T-helper 9 cell (primary cell): ENCODE measurements at regions not wholly inside any gene's neighbourhood (a gene's known extent, or its start where the extent isn't known, plus 50 kb on each side); places are given as distances from the start of the nearest gene placed in this dataset.

ENCODE experiments used
- DNase-seq: peaks from one replicate; pipeline ENCODE4 v3.0.0-alpha.2; 2020

DNA sequence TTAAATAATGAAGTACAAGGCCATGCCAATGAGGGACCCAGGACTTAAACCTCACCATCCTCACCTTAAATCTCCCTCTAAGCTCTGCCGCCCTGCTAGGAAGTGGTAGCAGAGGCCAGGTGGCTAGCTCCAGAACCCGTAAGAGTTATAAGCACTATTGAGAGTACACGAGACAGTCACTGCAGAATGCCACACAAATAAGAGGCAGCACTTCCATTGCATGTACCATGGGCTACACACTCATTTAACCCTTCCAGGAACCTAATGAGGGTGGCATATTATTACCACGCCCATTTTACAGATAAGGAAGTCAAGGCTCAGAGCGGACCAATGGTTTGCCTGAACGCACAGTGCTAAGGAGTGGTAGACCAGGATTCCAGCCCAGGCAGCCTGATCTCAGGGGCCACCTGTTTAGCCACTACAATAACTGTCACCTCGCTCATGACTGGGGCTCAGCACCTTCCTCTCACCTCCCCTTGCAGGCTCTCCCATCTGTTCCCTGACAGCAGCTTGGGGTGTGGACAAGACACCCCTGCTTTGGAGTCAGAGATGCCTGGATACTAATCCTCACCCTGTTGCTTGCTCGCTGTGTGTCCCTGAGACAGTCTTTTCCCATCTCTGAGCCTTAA is 54.8 kb upstream of the ID3 start:
- DNase-seq, result no peak

DNA sequence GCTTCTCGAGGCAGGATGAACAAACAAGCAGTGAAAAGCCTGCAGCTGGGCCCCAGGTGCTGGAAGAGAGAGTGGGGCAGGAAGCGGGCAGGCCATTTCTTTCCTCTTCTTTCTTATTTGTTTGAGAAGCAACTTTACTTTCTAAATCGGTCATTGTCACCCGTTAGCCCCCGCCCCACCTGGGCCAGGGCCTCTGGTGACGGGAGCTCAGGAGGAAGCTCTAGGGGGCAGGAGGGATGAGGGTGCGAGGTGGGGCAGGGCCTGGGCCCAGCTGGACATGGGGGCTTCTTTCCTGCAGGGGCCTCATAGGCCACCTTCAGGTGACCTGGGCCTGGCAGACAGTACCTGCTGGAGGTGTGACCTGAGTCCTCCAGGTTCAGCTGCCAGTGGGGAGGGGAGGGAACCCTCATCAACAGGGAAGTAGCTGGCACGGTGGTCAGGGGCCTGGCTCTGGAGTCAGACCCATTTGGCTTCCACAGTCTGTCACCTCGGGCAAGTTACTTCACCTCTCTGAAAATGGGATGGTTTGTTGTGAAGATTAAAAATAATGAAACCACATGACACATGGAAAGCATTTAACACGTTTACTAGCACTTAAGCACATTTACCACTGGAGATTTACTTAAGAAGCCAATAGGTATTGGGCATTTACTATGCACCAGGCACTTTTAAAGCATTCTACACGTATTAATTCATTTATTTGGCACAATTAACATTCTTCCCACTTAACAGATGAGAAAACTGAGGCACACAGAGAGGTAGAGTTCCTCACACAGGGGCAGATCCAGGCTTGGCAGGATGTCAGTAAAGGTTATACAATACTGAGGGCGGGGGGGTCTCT is 54.1 kb upstream of the ID3 start:
- no peak for DNase-seq

DNA sequence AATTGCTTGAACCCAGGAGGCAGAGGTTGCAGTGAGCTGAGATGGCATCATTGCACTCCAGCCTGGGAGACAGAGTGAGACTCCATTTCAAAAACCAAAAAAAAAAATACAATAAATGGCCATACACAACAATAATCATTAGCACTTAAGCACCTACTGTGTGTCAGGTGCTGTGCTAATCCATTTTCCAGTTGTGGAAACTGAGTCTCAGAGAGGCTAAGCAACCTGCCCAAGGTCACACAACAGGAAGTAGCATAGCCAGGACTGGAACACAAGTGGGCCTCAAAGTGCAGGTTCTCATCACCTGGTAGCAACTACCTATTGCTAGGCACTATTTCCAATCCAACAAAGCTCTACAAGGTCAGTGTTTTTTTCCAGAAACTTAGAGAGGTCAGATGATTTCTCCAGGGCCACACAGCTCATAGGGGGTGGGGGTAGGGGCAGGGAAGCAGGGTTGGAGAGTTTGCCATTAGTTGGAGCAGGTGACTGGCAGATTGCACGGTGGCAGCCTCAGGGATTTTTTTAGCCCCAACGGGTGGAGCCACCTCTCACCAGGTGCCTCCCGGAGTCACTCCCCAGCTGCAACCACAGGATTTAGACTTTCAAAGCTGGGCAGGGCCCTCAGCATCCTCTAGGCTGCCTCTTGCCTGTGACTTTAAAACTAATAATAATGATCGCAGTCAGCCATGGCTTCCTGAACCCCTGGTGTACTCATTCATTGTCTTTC is 52.5 kb upstream of the ID3 start:
- no peak for DNase-seq

DNA sequence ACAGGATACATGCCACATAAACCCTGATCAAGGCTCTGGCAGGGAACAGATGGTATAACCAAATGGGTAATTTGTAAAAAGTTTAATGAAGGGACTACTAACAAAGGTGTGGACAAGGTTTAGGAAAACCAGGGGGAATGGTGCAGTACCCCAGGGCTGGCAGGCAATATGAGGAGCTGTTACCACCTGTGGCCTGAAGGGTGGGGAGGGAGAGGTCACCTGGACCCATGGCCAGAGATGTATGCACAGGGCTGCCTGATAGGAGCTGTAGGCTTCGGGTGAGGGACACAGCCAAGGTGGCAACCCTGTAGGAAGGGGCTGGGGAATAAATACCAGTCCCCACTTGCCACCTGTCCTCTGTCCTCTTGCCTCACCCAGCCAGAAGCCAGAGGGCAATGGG is 51.4 kb upstream of the ID3 start:
- no peak for DNase-seq

DNA sequence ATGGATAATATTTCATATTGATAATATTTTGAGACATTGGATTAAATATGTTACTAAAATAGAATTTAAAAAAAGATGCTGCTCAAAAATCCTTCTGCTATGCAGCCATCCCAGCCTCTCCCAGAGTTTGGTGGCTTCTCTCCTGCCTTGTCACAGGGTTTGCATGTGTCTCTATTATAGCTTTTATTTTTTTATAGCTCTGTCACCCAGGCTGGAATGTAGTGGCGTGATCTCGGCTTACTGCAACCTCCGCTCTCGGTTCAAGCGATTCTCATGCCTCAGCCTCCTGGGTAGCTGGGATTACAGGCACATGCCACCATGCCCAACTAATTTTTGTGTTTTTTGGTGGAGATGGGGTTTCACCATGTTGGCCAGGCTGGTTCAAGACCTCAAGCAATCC is 50.7 kb upstream of the ID3 start:
- no peak for DNase-seq
